Myocyte (in vitro differentiated cells): ENCODE measurements at regions not wholly inside any gene's neighbourhood (a gene's known extent, or its start where the extent isn't known, plus 50 kb on each side); places are given as distances from the start of the nearest gene placed in this dataset.
"Not testable (repeated sequence)": the region's sequence is repeated elsewhere in the genome, so short reads cannot be mapped to it uniquely, and the experiment has no call there.

ENCODE experiments used
- DNase-seq: peaks from one replicate; pipeline ENCODE4 v3.0.0-alpha.2; 2012; ENCODE audit warnings: low read depth

- not testable (repeated sequence) for DNase-seq
Measured at GRCh38 chr7:55705728-55706450, 133.6 kb upstream of the VOPP1 start.

- DNase-seq = not testable (repeated sequence)
Measured at GRCh38 chr7:55702831-55703230, 130.5 kb upstream of the VOPP1 start.

GRCh38 chr7:55699450-55699842, 127.1 kb upstream of the VOPP1 start:
- DNase-seq = not testable (repeated sequence)

- DNase-seq = not testable (repeated sequence)
Measured at GRCh38 chr7:55698607-55699449, 126.5 kb upstream of the VOPP1 start.

GRCh38 chr7:55695893-55696701, 123.8 kb upstream of the VOPP1 start:
- not testable (repeated sequence) for DNase-seq

- DNase-seq = not testable (repeated sequence)
Measured at GRCh38 chr7:55694484-55694883, 122.2 kb upstream of the VOPP1 start.

- DNase-seq = peak; percentile 7
Measured at GRCh38 chr7:55688684-55689681, 116.7 kb upstream of the VOPP1 start.

GRCh38 chr7:55688261-55688660, 116.0 kb upstream of the VOPP1 start:
- DNase-seq = not testable (repeated sequence)

- DNase-seq = not testable (repeated sequence)
Measured at GRCh38 chr7:55687252-55687651, 115.0 kb upstream of the VOPP1 start.

GRCh38 chr7:55686771-55687170, 114.5 kb upstream of the VOPP1 start:
- DNase-seq = not testable (repeated sequence)

GRCh38 chr7:55683501-55683900, 111.2 kb upstream of the VOPP1 start:
- not testable (repeated sequence) for DNase-seq

GRCh38 chr7:55675589-55675988, 103.3 kb upstream of the VOPP1 start:
- DNase-seq = not testable (repeated sequence)

- DNase-seq = not testable (repeated sequence)
Measured at GRCh38 chr7:55673525-55673924, 101.2 kb upstream of the VOPP1 start.

- not testable (repeated sequence) for DNase-seq
Measured at GRCh38 chr7:55672084-55672483, 99.8 kb upstream of the VOPP1 start.

GRCh38 chr7:55657654-55658053, 85.4 kb upstream of the VOPP1 start:
- DNase-seq = no peak

- DNase-seq = no peak
Measured at GRCh38 chr7:55651057-55651456, 78.8 kb upstream of the VOPP1 start.

- DNase-seq = no peak
Measured at GRCh38 chr7:55649238-55649637, 76.9 kb upstream of the VOPP1 start.

- no peak for DNase-seq
Measured at GRCh38 chr7:55644567-55644966, 72.3 kb upstream of the VOPP1 start.

GRCh38 chr7:55642266-55642665, 70.0 kb upstream of the VOPP1 start:
- no peak for DNase-seq

- no peak for DNase-seq
Measured at GRCh38 chr7:55641811-55642210, 69.5 kb upstream of the VOPP1 start.
